UCSD-AML1 (cell line): ENCODE measurements at regions not wholly inside any gene's neighbourhood (a gene's known extent, or its start where the extent isn't known, plus 50 kb on each side); places are given as distances from the start of the nearest gene placed in this dataset.
"Not testable (repeated sequence)": the region's sequence is repeated elsewhere in the genome, so short reads cannot be mapped to it uniquely, and the experiment has no call there.

Experiments
- DNase-seq: peaks from one replicate; lab custom pipeline; 2025; ENCODE audit not compliant: unreplicated experiment; lab: John Stamatoyannopoulos, UW

DNA sequence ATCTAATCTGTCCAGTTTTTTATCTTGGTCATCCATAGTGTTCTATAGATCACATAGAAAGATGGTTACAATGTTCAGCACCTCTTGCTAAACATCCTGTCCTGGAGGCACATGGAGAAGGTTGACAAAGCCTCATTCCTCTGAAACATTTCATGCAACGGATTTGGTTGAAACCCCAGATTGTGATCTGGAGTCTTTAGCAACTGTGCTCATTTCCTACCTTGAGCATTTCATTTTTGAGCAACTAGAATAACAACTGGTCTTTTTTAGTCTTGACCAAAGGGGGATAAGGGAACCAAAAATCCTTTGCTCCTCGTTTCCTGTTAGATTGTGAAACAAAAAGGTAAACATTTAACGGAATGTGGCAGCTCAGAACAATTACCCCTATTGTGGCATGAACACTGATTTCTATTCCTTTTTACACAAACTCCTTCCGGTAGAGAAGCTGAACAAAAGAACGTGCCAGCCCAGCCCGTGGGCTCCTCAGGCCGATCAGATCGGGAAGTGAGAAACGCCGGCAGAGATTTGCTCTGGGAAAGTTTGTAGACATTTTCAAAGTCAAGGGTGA, 94.7 kb upstream of the ERRFI1 start:
- DNase-seq, result no peak

DNA sequence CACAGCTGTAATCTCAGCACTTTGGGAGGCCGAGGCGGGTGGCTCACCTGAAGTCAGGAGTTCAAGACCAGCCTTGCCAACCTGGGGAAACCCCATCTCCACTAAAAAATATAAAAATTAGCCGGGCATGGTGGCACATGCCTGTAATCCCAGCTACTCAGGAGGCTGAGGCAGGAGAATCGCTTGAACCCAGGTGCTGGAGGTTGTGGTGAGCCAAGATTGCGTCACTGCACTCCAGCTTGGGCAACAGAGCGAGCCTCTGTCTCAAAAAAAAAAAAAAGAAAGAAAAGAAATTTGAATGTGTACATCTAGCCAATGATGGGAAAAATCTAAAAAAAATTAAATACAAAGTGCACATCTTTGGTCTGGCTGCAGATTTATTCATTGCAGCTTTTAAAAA, 92.6 kb upstream of the ERRFI1 start:
- DNase-seq, result not testable (repeated sequence)

DNA sequence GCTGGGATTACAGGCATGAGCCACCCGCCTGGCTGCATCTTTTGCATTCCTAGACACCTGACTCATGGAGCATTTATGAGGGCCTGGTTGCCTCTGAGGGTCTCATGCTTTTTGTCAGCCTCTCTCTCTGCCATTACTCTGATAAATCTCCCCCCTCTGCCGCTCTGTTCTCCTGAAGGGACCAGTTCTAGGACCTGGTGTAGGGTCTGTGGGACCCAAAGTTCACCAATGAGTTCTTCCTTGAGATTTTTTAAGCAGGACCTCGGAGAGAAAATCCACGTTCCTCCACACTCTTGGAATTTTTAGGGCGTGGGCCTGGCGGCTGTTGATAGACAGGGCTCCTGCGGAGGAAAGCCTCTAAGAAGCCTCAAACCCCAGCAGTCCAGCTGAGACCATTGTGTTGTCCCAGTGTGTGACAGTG, 91.9 kb upstream of the ERRFI1 start:
- no peak for DNase-seq

DNA sequence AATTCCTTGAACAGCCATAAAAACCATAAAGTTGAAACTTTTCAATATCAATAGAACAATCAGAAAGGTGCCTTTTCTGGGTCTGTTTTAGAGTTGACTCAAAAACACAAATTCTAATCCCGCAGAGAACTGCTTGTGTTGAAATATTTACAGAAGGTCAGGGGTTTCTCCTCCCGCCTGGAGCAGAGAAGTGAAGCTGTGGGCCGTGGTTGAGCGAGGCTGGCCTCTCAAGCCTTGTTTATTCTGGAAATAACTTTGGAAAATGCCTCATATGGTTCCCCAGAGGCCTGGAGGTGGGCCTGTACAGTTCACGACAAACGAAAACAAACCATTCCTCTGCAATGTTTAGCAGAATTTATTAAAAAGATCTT, 90.8 kb upstream of the ERRFI1 start:
- DNase-seq, result no peak

DNA sequence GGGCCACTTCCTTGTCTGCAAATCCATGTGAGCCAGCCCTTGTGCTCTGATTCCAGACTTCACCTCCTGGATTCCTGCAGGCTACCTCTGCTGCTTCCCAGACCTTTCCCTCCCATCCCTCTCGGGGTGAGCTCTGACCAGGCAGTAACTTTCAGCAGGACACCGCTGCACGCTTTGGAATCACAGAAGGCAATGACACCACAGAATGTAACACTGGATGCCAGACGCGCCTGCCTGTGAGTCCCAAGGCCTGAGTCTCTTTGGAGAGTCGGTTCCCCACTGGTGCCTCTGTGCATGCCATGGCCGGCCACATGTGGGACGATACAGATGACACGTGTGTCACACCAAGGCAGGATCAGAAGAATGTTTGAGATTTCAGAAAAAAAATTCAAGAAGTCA, 89.7 kb upstream of the ERRFI1 start:
- no peak for DNase-seq

DNA sequence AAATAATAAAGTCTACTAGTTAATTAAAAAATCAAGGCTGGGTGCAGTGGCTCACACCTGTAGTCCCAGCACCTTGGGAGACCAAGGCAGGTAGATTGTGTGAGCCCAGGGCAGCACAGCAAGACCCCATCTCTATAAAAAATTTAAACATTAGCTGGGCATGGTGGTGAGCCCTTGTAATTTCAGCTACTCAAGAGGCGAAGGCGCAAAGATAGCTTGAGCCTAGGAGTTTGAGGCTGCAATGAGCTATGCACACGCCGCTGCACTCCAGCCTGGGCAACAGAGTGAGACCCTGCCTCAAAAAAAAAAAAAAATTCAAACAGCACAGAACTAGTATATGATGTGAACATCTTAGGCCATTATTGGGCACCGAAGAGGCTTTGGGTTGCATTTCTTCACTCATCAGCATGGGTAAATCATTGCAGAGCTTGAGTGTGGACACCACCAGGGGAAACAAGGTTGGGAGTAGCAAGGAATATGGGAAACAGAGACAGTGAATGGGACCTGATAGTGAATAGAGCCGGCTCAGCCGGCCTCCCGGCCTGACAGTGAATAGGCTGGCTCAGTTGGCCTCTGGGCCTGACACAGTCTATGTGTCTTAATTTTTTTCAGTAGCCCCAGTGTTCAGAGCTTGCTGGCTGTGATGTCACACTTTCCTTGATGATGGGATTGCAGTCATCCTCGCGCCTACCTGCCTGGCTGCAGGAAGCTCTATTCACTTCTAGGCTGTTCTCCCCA, 89.1 kb upstream of the ERRFI1 start:
- no peak for DNase-seq

DNA sequence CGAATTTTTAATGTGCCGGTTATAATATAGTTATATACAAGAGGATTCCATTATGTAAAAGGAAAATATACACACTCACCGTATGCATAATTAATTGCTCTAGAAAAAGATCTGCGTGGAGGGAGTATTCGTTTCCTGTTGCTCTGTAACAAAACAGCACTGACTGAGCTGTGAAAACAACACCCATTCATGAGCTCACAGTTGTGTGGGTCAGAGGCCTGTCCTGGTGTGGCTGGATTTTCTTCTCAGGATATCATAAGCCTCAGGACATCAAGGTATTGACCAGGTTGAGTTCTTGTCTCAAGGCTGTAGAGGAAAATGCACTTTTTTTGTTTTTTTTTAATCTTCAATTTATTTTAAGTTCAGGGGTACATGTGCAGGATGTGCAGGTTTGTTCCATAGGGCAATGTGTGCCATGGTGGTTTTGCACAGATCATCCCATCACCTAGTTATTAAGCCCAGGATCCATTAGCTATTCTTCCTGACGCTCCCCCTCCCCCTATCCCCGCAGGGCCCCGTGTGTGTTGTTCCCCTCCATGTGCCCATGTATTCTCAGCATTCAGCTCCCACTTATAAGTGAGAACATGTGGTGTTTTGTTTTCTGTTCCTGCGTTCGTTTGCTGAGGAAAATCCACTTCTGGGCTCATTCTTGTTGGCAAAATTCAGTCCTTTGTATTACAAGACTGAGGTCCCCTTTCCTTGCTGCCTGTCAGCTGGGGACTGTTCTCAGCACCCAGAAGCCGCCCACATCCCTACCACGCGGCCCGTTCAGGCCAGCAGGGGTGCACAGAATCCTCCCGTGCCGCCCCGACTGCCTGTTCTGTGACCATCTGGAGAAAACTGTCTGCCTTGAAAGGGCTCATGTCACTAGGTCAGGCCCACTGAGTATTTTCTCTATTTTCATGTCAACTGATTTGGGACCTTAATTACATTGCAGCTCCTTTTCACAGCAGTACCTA, 87.4 kb upstream of the ERRFI1 start:
- DNase-seq, result no peak

DNA sequence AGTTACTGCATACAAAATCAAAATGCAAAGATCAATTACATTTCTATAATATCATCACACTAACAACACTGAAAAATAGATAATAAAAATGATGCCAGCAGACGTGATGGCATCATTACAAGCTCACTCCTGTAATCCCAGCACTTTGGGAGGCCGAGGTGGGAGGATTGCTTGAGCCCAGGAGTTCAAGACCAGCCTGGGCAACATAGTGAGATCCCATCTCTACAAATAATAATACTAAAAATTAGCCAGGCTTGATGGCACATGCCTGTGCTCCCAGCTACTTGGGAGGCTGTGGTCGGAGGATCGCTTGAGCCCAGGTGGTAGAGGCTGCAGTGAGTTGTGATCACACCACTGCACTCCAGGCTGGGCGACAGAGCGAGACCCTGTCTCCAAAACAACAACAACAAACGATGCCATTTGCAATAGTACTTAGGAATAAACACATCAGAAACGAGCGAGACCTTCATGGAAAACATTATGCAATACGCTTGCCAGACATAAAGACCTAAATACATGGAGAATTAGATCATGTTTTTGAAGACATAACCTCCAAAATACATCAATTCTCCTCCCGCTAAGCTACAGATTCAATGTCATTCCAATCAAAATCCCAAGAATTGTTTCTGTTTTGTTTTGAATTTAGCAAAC, 86.6 kb upstream of the ERRFI1 start:
- DNase-seq, result no peak

DNA sequence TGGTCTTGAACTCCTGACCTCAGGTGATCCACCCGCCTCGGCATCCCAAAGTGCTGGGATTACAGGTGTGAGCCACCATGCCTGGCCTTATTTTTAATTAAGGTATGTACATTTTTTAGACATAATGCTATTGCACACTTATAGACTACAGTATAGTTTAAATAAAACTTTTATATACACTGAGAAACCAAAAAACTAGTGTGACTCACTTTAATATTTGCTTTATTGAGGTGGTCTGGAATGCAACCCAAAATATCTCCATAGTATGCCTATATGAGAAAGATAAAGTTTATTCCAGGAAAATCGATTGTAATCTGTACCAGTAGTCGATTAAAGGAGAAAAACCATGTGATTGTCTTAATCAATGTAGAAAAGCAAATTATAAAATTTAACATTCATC, 85.5 kb upstream of the ERRFI1 start:
- DNase-seq, result no peak

DNA sequence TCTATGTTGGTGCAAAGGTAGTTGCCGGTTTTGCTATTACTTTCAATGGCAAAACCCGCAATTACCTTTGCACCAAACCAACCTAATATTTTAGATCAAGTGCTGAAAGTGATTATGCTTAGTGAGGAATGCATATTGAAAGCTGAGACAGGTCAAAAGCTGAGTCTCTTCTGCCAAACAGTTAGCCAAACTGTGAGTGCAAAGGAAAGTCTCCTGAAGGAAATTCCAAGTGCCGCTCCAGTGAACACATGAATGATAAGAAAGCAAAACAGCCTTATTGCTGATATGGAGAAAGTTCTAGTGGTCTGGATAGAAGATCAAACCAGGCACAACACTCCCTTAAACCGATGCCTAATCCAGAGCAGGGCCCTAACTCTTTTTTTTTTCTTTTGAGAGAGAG, 83.1 kb upstream of the ERRFI1 start:
- no peak for DNase-seq

DNA sequence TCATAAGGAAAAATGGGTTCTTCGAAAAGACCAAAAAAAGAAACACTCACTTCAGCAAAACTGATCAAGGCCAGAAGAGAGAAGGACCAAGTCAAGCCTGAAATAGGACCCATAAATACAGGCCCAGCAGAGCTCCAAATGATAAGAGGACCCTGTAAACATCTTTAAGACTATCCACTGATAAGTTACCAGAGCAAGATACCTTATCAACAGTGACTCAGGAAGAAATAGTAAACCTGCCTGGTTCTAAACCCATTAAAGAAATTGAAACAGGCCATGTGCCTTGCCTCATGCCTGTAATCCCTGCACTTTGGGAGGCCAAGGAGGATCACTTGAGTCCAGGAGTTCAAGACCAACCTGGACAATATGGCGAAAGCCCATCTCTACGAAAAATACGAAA, 81.8 kb upstream of the ERRFI1 start:
- DNase-seq, result no peak

DNA sequence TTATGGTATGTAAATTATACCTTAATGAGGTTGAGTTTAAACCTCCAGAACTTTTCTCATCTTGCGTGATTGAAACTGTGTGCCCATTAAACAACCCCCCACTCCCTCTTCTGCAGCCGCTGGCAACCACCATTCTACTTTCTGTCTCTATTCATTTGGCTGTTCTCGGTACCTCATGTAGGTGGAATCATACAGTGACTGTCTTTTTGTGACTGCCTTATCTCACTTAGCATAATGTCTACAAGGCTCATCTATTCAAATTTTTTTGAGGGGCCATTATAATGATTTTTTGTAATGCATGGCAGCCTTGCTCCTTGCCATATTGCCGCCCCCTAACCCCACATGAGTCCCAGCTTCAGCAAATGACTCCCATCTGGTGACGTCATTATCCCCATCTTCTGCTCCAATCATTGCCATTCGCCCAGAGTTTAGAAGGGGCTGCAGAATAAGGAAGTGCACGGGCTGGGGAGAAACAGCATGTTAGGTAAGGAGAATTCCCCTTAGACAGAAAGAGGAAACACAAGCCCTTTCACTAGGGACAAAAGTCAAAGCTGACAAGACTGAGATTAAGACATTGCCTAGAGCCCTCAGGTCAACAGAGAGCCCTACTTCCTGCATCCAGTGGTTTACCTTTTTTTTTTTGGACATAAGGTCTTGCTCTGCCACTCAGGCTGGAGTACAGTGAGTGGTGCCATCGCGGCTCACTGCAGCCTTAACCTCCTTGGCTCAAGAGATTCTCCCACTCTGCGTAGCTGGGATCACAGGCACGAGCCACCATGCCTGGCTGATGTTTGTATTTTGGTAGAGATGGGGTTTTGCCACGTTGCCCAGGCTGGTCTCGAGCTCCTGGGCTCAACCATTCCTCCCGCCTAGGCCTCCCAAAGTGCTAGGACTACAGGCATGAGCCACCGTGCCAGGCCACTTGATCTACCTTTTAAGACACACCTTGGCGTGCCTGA, 78.4 kb upstream of the ERRFI1 start:
- no peak for DNase-seq

DNA sequence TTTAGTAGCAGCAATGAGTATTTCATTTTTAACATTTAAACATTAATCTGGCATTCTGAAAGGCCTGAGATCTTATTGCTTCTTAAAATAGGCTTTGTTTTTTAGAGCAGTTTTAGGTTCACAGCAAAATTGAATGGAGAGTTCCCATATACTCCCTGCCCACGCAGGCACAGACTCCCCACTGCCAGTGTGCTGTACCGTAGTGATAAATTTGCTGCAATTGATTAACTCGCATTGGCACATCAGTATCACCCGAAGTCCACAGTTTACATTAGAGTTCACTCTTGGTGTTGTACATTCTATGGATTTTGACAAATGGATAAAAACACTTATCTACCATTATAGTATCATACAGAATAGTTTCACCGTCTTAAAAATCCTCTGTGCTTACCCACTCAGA, 71.8 kb upstream of the ERRFI1 start:
- DNase-seq, result no peak

DNA sequence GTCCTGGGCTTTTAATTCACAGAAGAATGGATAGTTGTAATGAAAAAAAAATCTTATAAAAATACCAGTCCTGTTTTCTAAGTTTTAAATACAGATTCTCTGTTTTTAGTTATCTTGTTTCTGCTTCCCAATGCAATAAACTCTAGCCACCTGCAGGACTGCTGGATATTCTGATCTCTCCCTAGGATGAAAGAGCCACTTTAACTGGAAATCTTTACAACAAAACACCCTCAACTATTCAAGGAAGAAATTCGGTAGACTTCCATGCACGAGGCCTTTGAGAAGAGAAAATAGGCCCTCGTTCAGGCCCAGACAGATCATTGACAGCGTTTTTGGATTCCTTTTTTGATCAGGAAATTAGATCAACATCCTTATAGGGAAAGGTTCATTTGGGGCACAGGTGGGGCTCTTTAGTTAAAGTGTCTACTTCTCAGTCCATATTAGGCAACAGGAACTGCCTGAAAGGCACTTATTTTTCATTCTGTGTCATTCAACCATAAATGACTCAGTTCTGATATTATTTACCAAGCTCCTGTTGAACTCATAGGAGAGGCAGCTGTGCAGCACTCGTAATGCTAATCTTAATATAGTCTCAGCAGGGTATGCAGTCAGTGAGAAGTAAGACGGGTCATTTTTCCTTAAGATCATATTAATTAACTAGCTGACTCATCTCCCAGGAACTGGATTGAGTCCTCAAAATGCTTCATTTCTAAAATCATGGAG, 71.1 kb upstream of the ERRFI1 start:
- no peak for DNase-seq

DNA sequence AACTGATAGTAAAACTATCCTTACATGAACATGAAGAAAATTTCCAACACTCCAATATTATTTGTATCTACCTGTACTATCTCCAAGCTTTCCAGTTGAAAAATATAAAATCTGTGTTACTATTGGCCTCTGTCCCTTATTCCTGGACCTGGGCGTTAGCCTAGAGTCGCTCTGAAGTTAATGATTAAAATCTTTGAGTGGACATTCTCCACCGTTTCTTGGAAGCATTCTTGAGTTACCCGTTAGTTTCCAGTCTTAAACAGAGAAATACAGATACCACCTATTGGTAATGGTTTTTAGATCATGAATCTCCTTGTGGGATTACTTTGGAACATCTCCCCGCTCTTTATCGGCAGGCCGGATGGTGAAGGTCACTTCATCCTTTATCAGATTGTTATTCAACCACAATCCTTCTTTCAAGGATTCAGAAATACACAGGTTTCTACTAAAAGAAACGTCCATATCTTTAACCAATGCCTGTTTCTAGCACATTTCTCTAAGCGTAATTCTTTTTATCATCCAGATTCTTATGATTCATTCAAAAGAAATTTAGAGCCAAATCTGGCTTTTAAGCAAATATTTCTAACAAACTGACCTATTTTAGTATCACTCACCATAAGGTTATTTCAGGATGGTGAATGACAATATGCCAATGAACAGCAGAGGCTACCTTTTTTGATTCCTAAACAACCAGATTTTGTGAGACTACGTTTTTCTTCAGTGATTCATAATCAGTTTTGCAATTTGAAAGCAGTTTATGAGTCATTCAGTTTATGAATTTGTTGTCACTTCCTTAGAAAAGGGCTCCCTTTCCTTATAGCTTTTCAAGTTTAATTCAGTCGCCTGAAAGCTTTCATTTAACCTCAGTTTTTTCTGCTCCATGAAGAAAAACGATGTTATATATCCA, 70.2 kb upstream of the ERRFI1 start:
- DNase-seq, result no peak

DNA sequence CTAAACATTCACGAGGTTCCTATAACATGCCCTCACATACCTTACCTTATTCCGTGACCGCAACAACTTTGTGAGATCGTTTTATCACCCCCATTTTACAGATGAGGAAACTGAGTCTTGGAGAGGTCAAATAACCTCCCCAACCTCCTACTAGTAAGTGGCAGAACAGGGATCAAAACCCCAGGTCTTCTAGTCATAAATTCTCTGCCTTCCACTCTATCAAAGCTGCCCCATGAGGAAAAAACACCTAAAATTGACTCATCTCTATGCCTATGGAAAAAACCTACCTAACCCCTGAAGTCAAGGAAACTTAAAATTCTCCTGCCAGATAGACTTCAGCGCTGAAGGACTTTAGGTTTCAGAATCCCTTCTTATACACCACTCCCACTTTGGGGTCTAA, 69.5 kb upstream of the ERRFI1 start:
- no peak for DNase-seq

DNA sequence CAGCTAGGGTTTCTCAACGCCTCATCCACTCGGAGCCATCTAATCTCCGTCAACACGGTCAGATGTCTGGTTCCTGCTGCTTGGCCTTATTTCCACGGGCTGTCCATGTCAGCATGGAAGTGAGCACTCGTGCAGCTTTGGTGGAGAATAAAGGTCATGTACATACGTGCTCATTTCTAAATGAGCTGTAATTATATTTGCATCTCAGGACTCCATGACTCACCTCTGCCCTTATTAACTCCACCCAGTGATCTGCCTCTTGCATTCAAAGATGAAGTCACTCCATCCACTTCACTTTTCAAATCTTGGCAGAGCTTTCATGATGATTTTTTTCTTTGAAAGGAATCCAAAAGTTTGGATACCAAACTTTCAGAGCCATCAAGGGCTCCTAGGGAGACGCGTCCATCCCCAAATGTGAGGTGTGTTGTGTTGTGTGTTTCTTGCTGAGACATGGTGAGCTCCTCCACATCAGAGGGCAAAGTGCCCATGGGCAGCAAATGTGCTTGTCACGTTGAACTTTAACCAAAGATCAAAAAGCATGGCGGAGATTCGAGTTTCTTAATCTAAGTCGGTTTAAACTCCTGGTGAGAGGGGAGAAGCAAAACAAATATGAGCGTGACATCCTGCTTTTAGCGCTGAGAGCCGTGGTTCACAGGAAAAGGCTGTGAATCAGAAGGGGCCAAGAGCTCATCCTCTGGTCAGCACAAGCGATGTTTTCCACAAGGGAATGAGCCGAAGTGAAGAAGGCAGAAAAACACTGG, 68.6 kb upstream of the ERRFI1 start:
- DNase-seq, result no peak
